ENCODE measurements at regions not wholly inside any gene's neighbourhood (a gene's known extent, or its start where the extent isn't known, plus 50 kb on each side); places are given as distances from the start of the nearest gene placed in this dataset.

DNA sequence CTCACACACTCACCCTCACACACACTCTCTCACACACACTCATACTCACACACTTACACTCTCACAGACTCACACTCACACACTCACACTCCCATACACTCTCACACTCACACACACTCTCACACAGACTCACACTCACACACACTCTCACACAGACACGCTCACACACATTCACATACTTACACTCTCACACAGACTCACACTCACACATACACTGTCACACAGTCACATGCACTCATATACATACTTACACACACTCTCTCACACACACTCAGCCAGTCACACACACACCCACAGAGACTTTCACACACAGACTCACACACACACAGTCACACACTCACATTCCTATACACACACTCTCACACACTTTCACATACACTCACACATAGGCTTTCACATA lies 1478.8 kb downstream of the BRD1 start:
- no peak for DNase-seq (ENCODE audit: low read depth)
- no peak overlapping the region for H3K4me3 ChIP-seq (ENCODE audit: low read depth, low read length)
- TF ChIP-seq, protein P1, sequence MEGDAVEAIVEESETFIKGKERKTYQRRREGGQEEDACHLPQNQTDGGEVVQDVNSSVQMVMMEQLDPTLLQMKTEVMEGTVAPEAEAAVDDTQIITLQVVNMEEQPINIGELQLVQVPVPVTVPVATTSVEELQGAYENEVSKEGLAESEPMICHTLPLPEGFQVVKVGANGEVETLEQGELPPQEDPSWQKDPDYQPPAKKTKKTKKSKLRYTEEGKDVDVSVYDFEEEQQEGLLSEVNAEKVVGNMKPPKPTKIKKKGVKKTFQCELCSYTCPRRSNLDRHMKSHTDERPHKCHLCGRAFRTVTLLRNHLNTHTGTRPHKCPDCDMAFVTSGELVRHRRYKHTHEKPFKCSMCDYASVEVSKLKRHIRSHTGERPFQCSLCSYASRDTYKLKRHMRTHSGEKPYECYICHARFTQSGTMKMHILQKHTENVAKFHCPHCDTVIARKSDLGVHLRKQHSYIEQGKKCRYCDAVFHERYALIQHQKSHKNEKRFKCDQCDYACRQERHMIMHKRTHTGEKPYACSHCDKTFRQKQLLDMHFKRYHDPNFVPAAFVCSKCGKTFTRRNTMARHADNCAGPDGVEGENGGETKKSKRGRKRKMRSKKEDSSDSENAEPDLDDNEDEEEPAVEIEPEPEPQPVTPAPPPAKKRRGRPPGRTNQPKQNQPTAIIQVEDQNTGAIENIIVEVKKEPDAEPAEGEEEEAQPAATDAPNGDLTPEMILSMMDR (IDR thresholded peaks at IDR 0.05; ENCODE audit: low read depth, low read length, missing control alignments): no peak

DNA sequence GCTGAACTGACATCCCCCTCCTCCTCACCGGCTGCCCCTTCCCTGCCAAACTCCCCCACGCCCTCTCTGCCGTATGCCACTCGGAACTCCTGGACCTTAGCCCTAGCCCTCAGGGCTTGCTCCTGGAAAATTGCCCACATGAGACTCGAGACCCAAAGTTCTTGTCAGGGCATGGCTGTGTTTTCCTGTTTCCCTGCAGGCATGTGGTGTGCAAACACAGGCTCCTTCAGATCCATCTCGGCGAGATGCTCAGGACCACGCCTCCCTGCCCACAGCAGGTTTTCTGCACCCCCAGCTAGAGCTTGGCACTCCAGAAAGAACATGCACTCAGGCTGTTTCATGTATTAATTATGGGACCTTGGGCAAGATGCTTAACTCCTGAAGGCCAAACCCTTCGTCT lies 1480.4 kb downstream of the BRD1 start:
- TF ChIP-seq, protein P1 (IDR thresholded peaks at IDR 0.05; ENCODE audit: low read depth, low read length, missing control alignments): no peak
- H3K4me3 ChIP-seq (ENCODE audit: low read depth, low read length): no peak overlapping the region
- DNase-seq (ENCODE audit: low read depth): no peak

DNA sequence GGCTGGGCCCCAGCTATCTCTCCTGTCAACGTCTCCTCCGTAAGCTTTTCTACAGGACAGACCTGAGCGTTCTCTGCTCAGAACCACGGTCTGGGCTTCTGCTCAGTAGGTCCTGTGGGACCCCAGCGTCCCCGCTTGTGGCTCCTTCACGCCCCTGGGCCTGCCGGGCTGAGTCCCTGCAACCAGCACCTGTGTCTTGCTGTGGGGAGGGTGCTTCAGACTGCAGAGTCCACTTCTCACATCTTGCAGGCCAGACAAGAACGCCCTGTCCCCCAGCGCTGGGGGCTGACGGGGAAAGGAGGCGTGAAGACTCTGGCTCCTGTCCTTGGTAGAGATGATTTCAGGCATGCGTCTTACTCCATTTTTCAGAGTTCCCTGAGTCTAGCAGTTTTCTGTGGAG lies 1480.8 kb downstream of the BRD1 start:
- H3K4me3 ChIP-seq (ENCODE audit: low read depth, low read length): no peak overlapping the region
- no peak for DNase-seq (ENCODE audit: low read depth)
- TF ChIP-seq, protein P1 (IDR thresholded peaks at IDR 0.05; ENCODE audit: low read depth, low read length, missing control alignments): no peak

DNA sequence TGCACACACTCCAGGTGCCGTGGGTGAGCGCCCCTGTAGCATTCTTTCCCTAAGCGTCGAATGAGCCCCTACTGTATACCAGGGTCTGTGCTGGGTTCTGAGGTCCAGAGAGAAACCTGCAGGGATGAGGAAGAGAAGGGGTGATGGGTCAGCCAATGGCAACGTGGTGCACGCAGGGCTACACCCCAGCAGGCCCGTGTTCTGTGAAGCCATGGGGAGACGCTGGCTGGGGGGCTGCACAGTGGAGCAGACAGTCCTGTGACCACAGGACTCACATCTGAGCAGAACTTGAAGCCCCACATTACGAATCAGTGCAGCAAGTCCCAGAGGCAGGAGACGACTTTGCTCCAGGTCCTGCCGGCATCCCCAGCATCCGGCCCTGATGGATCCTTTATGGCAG lies 1481.4 kb downstream of the BRD1 start:
- DNase-seq (ENCODE audit: low read depth): no peak
- no peak overlapping the region for H3K4me3 ChIP-seq (ENCODE audit: low read depth, low read length)
- TF ChIP-seq, protein P1 (IDR thresholded peaks at IDR 0.05; ENCODE audit: low read depth, low read length, missing control alignments): no peak

DNA sequence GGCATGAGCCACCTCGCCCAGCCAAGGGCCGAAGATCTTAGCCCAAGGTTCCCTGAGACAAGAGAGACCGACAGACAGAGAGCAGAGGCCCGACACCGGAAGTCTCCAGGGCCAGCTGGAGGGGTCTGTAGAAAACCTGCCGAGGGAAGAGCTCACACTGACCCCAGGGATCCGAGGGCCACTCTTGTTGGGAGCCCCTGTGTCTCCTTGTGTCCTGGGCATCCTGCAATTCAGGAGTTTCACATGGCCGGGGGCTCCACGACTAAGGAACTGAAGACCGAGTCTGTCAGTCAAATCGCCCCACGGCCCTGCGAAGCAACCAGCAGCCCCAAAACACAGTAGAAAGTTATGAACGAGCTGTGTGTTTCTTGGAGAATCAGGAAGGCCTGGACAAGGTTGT lies 1482.0 kb downstream of the BRD1 start:
- no peak overlapping the region for H3K4me3 ChIP-seq (ENCODE audit: low read depth, low read length)
- no peak for DNase-seq (ENCODE audit: low read depth)
- TF ChIP-seq, protein P1 (IDR thresholded peaks at IDR 0.05; ENCODE audit: low read depth, low read length, missing control alignments): no peak

DNA sequence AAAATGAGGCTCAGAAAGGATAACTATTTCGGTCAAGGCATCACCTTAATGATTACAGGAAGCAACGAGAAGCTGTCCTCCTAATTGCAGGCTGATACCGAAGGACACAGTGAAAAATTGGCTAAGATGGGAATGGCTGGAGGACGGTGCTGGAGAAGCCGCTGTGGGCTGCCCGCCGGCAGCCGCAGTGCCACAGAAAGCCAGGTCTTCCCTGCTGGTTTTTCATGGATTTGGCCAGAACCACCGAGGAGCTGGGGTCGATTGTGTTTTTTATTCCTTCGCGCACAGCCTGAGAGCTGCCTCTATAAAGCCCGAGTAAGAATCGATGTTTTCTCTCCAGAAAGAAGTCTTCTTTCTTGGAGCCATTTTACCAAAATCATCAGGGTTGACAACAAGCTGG lies 1484.2 kb downstream of the BRD1 start:
- H3K4me3 ChIP-seq (ENCODE audit: low read depth, low read length): no peak overlapping the region
- TF ChIP-seq, protein P1 (IDR thresholded peaks at IDR 0.05; ENCODE audit: low read depth, low read length, missing control alignments): no peak
- no peak for DNase-seq (ENCODE audit: low read depth)

DNA sequence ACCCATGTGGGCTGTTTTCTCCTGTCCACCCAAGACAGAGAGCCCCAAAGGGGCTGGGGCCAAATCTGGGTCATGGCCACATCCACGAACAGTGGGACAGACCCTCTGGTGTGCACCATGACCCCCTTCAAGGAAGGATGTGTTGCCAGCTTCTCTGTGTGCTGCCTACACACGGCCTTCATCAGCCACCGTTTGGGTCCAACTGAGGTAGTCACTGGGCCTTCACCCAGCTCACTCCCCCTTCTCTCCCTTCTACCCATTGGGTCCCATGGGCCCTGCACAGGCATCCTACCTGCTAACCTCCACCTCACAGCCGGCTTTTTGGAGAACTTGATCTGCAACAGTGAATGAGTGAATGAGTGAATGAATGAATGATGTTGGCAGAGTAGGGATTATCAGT lies 1484.9 kb downstream of the BRD1 start:
- no peak for DNase-seq (ENCODE audit: low read depth)
- no peak overlapping the region for H3K4me3 ChIP-seq (ENCODE audit: low read depth, low read length)
- TF ChIP-seq, protein P1 (IDR thresholded peaks at IDR 0.05; ENCODE audit: low read depth, low read length, missing control alignments): no peak
